Stimulated activated CD8-positive, alpha-beta memory T cell treated with anti-CD3 and anti-CD28 coated beads, Interleukin-12 subunit alpha, Interleukin-12 subunit beta, amount 100 ng/mL, for 1 hour (primary cell): ENCODE measurements at regions not wholly inside any gene's neighbourhood (a gene's known extent, or its start where the extent isn't known, plus 50 kb on each side); places are given as distances from the start of the nearest gene placed in this dataset.
"Not testable (repeated sequence)": the region's sequence is repeated elsewhere in the genome, so short reads cannot be mapped to it uniquely, and the experiment has no call there.

ENCODE experiments used
- DNase-seq: peaks from one replicate; pipeline ENCODE4 v3.0.0-alpha.2; 2020; ENCODE audit warnings: low read depth

DNA sequence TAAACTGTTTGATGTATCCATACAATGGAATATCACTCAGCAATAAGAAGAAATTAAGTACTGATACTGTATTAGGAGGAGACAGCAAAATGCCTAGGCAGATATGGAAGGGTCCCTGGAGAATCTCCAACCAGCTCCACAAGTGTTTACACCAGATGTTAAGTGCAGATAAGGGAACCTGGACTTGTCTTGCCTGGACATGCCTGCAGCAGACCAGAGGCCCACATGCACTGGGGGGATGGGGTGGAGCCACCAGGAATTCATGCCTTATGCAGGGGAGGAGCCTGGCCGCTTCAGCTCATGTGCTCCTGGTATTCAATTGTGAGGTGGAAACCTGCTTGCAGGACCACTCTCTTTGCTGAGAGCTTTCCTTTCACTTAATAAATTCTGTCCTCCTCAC, 287.6 kb downstream of the LIPI start:
- not testable (repeated sequence) for DNase-seq

DNA sequence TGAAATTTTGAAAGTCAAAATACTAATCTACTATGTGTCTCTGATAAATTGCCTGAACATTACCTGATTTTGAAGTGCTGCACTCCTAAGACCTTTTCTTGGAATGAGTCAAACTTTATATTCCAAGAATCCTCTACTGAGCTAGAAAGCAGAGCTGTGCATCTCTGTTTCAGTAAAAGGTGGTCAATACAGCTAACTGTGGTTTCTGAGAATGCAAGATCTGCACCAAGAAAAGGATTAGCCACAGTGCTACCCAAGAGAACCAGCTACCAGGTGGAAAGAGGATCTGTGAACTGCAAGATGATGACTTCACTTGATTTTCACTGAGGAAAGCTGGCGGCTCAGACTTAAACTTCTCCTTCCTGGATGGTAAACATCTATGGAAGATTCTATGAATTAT, 289.3 kb downstream of the LIPI start:
- DNase-seq = not testable (repeated sequence)

DNA sequence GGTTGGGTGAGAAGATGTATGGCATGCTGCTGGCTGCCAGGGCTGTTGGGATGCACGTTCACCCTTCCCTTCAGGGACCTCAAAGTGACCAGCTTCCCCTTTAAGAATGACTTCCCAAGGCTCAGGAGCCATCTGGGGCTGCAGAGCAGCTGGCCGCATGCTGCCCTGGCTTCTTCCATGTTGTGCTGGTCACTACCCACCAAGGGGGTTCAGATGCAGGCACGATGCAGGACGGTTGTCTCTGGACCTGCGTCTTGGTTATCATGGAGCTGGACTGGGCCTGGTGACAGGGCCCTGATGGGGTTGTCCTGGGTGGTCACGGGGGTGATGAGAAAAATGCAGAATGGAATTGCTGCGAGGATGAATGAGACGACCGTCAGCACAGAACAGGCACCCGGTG, 297.8 kb downstream of the POTED start:
- not testable (repeated sequence) for DNase-seq

DNA sequence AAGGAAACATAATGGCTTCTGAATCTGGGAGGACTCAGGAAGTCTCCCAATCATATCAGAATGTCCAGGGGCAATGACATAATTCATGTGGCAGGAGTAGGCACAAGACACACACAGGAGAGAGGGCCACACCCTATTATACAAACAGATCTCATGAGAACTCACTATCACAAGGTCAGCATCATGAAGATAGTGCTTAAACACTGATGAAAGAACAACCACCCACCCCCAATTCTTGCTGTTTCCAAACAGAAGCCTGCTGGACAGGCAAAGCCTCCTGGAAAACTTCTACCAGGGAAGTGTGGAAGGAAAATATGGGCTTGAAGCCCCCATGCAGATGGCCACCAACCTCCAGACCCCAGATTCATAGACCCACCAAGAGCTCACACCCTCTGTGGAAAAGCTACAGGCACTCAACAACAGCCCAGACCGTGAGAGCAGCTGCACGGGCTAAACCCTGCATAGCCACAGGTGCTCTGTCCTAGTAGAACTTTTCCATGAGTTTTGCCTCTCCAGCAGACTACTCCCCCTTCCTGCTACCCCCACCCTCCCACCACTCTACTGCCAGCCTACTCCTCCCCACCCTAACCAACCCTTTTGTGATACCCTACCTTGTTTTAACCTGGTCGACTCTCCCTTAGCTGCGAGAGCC, 287.1 kb downstream of the POTED start:
- not testable (repeated sequence) for DNase-seq

DNA sequence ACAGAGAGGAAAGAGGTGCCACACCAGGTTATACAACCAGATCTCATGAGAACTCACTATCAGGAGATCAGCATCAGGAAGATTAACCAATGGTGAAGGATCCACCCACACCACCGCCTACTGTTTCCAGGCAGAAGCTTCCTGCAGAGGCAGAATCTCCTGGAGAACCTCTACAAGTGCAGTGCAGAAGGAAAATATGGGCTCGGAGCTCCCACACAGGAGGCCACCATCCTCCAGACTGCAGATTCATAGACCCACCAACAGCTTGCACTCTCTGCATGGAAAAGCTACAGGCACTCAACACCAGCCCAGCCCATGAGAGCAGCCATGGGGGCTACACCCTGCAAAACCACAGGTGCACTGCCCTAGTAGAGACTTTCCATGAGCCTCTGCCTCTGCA, 284.0 kb downstream of the POTED start:
- not testable (repeated sequence) for DNase-seq

DNA sequence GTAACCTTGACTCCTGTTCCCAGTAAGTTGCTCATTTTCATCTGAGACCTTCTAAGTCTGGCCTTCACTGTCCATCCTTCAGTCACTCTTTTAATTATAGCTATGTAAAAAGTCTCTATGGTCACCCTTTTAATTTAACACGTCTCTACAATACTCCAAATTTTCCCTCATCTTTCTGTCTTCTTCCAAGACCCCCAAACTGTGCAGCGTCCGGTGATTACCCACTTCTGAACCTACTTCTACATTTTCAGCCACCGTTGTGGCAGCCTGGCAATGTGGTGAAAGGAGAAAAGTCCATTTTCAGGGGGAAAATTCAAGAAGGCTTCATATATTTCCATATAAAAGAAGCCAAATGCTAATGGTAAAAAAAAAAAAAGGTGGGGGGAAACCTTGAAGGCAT, 283.4 kb downstream of the POTED start:
- not testable (repeated sequence) for DNase-seq

DNA sequence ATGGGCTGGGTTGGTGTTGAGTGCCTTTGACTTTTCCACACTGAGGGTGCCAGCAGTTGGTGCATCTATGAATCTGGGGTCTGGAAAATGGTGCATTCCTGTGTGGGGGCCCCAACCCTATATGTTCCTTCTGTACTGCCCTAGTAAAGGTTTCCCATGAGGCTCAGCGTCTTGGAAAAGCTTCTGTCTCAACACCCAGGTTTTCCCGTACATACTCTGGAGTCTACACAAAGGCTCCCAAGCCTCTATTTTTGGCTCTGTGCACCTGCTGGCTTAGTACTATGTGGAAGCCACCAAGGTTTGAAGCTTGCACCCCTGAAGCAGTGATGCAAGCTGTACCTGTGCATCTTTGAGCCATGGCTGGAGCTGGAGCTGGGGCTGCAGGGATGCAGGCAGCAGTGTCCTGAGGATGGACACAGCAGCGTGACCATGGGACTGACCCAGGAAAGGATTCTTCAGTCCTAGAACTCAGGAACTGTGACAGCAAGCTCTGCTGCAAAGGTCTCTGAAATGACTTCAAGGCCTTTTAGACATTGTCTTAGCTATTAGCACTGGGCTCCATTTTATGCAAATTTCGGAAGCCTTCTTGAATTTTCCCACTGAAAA, 282.7 kb downstream of the POTED start:
- not testable (repeated sequence) for DNase-seq

DNA sequence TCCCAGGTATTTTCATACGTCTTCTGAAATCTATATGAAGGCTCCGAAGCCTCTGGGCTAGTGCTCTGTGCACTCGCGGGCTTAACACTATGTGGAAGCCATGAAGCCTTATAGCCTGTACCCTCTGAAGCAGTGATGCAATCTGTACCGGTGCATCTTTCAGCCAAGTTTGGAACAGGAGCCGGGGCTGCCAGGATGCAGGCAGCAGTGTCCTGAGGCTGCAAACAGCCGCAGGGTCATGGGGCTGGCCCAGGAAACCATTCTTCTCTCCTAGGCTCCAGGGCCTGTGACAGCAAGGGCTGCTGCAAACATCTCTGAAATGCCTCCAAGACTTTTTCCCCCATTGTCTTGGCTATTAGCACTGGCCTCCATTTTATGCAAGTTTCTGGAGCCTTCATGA, 279.6 kb downstream of the POTED start:
- DNase-seq = not testable (repeated sequence)

DNA sequence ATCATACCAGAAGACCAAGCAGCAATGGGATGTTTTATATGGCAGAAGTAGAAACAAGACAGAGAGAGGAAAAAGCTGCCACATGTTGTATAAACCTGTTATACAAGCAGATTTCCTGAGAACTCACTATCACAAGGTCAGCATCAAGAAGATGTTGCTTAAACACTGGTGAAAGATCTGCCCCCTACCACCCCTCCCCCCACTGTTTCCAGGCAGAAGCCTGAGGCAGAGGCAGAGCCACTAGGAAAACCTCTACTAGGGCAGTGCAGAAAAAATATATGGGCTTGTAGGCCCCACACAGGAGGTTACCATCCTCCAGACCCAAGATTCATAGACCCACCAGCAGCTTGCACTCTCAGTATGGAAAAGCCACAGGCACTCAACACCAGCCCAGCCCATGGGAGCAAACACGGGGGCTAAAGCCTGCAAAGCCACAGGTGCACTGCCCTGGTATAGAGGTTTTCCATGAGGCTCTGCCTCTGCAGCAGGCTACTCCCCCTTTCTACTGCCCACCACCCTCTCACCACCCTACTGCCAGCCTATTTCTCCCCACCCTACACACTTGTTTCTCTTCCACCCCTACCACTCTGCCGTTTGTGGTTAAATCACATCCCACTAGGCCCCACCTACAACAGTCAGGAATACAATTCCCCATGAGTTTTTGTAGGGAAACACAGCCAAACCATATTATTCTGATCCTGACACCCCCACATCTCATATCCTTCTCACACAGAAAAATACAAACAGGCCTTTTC, 274.2 kb downstream of the POTED start:
- not testable (repeated sequence) for DNase-seq

DNA sequence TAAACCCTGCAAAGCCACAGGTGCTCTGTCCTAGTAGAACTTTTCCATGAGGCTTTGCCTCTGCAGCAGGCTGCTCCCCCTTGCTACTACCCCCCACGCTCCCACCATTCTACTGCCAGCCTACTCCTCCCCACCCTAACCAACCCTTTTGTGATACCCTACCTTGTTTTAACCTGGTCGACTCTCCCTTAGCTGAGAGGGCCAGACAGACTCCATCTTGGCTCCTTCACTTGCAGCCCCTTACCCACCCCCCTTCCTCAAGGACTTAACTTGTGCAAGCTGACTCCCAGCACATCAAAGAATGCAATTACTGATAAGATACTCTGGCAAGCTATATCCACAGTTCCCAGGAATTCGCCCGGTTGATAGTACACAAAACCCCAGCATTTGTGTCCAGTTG, 267.9 kb downstream of the POTED start:
- not testable (repeated sequence) for DNase-seq

DNA sequence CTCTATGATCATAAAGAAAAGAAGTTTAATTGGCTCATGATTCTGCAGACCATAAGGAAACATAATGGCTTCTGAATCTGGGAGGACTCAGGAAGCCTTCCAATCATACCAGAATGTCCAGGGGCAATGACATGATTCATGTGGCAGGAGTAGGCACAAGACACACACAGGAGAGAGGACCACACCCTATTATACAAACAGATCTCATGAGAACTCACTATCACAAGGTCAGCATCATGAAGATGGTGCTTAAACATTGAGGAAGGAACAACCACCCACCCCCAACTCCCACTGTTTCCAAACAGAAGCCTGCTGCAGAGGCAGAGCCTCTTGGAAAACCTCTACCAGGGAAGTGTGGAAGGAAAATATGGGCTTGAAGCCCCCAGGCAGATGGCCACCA, 267.4 kb downstream of the POTED start:
- not testable (repeated sequence) for DNase-seq

DNA sequence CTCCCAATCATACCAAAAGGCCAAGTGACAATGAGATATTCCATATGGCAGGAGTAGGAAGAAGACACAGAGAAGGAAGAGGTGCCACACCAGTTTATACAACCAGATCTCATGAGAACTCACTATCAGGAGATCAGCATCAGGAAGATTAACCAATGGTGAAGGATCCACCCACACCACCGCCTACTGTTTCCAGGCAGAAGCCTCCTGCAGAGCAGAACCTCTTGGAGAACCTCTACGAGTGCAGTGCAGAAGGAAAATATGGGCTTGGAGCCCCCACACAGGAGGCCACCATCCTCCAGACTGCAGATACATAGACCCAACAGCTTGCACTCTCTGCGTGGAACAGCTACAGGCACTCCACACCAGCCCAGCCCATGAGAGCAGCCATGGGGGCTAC, 264.4 kb downstream of the POTED start:
- DNase-seq = not testable (repeated sequence)

DNA sequence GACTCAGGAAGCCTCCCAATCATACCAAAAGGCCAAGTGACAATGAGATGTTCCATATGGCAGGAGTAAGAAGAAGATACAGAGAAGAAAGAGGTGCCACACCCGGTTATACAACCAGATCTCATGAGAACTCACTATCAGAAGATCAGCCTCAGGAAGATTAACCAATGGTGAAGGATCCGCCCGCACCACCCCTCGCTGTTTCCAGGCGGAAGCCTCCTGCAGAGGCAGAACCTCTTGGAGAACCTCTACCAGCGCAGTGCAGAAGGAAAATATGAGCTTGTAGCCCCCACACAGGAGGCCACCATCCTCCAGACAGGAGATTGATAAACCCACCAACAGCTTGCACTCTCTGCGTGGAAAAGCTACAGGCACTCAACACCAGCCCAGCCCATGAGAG, 245.1 kb downstream of the POTED start:
- DNase-seq = no peak

DNA sequence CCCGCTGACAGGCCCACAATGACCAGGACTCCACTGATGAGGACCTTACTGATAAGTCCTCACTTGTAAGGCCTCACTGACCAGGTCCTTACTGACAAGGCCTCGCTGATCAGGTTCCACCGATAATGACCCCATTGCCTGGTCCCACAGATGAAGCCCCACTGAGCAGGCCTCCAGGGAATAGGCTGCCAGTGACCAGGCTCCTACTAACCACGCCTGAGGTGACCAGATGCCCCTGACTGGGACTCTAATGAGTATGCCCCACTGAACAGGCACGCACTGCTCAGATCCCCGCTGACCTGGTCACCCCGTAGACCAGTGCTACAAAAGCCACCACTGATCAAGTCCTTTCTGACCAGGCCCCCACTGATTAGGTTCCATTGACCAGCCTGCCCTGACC, 241.2 kb downstream of the POTED start:
- not testable (repeated sequence) for DNase-seq

DNA sequence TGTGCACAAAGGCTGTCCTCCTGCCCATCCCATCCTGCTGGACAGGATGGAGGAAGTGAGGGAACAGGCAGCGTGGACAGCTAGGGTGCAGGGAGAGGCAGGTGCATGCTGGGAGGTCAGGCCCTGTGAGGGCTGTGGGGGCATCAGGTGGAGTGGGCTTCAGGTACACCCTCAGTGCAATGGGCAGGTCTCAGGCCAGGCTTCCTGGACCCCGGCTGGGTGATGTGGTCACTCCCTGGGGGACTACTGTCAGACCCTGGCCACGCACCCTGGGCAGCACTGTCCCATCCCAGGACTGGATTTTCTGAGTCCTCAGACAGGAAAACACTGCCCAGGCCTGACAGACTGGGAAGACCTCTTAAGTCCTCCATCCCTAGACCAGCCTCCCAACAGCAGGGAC, 239.9 kb downstream of the POTED start:
- DNase-seq = not testable (repeated sequence)

DNA sequence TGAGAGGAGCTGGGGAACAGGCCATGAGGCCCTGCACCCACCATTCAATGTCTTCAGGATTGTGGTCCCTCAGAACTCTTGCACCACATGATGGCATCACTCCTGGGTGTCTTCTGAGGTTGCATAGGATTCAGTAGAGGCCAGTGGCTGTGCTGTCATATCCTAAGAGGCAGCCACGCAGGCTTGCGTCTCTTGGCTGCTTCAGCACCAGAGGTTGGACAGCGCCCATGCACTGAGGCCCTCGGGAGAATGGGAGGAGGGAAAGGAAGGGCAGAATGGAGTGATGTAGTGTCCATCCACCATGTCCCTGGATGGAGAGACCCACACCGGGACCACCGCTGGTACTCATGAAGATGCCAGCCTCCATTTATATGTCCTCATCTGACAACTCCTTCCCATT, 237.1 kb downstream of the POTED start:
- DNase-seq = not testable (repeated sequence)

DNA sequence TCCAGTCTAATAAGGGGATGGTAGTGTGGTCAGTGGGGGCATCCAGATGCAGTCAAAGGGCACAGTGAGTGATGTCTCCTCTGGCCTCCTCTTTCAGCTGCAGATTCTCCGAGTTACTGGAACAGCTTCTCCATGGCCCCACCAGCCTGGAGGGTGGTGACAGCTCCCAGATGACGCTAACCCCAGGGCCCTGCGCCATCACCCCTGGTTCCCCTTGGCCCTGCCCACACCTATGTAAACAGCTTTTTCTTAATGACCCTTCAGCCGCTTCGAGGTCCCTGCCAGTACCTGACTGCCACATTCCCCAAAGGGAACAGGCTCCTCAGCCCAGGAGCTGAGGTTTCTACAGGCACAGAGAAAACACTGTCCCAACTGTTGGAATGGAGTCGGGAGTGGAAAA, 235.0 kb downstream of the POTED start:
- DNase-seq = not testable (repeated sequence)

DNA sequence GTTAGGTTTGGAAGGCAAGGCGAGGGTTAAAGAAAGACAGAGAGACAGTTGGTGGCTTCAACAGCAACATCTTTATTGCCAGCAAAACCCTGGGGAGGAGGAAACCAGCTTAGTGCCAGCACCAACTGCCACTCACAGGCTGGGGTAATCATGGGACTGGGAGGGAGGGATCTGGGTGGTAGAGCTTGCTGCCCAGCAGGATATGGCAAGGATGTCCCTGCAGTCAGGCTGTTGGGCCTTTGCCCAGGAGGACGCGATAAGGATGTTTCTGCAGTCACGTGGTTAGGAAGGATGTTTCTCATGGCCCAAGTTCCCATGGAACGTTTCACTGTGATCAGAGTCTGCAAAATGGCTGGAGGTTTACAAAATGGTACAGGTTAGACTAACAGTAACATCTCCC, 233.5 kb downstream of the POTED start:
- not testable (repeated sequence) for DNase-seq

DNA sequence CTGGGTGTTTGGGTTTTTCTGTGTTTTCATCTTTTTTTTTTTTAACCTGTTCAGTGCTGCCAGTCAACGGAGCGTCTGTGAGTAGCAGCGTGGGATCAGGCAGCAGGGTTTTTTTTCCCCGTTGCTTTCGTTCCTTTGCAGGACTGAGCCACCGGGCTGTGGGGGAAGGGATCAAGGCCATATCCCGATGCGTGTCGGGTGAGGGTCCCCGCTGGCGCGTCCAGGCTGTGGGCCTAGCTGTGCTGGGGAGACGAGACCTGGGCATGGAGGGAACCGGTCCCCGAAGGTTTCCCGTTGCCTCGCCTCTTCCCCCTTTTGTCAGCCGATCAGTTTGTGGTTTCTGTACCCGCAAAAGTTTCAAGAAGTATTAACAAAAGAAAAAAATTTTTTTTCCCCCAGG, 218.1 kb downstream of the POTED start:
- not testable (repeated sequence) for DNase-seq

DNA sequence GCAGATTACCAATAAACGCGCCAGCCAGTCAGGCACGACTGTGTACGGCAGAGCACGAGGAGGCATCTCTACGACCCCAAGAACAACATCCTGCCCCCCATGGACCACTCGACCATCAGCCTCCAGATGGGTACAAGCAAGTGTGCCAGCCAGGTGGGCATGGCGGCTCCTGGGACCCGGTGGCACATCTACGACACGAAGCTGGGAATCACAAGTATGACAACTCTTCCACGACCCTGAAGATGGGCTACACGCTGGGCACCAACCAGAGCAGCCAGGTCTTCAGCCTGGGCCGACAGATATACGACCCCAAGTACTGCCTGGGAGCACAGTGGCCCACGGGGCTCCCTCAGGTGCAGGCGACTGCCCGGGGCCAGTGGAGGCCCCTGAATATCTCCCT, 217.6 kb downstream of the POTED start:
- DNase-seq = no peak

DNA sequence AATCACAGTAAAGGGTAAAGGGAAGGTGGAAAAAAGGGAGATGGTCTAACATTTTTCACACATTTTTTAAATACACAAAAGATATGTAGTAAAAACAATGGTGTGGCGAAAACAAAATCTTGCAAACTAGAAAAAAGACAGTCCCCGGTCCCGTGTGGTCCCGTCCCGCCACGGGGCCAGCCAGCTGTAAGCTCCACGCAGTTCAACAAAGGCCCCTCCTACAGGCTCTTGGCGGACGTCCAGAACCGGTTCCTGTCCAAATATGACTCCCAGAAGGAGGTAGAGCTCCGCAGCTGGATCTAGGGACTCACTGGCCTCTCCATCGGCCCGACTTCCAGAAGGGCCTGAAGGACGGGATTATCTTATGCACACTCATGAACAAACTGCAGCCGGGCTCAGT, 216.9 kb downstream of the POTED start:
- not testable (repeated sequence) for DNase-seq

DNA sequence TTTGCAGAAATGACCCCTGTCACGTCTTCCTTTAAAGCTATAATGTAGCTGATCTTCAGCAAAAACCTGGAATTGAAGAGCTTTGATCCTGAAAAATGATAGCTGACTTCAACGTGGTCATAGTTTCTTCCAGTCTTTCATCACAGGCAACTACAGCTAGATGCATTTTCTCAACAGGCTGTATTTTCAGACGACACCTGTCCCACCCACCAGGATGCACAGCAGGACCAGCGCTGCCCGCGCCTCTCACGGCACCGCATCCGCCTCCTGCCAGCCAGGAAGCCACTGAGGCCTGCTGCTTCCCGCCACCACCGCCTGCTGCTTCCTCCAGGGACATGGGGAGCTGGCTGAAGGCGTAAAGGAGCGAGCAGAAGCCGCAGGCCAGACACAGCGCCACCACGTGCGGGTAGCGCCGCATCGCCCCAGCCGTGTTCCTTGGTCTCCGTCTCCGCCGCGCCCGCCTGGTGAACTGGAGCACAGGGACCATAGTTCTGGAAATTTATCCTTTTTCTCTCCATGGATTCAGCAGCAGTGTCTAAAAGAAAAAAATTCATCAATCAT, 215.7 kb downstream of the POTED start:
- not testable (repeated sequence) for DNase-seq

DNA sequence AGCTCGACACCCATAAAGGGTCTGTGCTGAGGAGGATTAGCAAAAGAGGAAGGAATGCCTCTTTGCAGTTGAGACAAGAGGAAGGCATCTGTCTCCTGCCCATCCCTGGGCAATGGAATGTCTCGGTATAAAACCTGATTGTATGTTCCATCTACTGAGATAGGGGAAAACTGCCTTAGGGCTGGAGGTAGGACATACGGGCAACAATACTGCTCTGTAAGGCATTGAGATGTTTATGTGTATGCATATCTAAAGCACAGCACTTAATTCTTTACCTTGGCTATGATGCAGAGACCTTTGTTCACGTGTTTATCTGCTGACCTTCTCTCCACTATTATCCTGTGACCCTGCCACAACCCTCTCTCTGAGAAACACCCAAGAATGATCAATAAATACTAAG, 210.7 kb downstream of the POTED start:
- not testable (repeated sequence) for DNase-seq
